Left renal pelvis (tissue), 4 donors: ENCODE measurements at regions not wholly inside any gene's neighbourhood (a gene's known extent, or its start where the extent isn't known, plus 50 kb on each side); places are given as distances from the start of the nearest gene placed in this dataset.

ENCODE experiments used
- DNase-seq, 4 donors: peaks; one replicate each; pipeline ENCODE4 v3.0.0-alpha.2; 2013; ENCODE audit warnings: low read depth in 4 of 4, low spot score in 3 of 4

- no peak for DNase-seq
These were observed 52.7 kb upstream of the DMRT1 start for GRCh38 chr9:788777-789176.
